Hepatocyte (in vitro differentiated cells): ENCODE measurements at regions not wholly inside any gene's neighbourhood (a gene's known extent, or its start where the extent isn't known, plus 50 kb on each side); places are given as distances from the start of the nearest gene placed in this dataset.

Experiments used
- EZH2 ChIP-seq: fragments of 200-600 bp; sonication (generic); IDR thresholded peaks from 2 replicates; pipeline ENCODE4 v1.6.1; 2016; ENCODE audit warnings: antibody characterized with exemption, mild to moderate bottlenecking, borderline replicate concordance
- EZH2phosphoT487 ChIP-seq: fragments of 200-600 bp; sonication (generic); IDR thresholded peaks from one replicate; pipeline ENCODE4 v1.6.1; 2018; ENCODE audit warnings: antibody characterized with exemption, mild to moderate bottlenecking, low read depth, moderate library complexity; ENCODE audit not compliant: unreplicated experiment, severe bottlenecking
- TF ChIP-seq, protein P1 (sequence below): fragments of 200-600 bp; sonication (generic); IDR thresholded peaks from 2 replicates; pipeline ENCODE4 v1.5.1; 2016; ENCODE audit warnings: antibody characterized with exemption, mild to moderate bottlenecking; ENCODE audit not compliant: poor library complexity

DNA sequence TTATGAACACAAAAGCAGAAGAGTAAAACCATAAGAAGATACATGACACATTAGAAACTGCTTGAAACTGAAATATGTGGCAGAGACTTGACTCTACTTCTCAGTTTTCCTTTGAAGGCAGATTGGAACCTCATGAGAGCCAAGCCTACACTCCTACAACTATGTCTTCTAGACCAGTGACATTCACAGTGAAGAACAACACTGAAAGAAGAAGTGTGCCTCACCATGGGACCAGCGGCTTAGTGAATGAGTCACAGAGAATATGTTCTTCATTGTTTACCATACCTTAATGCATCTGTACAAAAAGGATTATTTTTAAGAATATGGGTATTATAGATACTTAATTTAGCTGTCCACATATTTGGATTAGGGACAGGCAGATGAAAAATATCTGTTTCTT lies 248.3 kb downstream of the CDC14C start:
- TF ChIP-seq EZH2 (no peak), EZH2phosphoT487 (no peak)
- TF ChIP-seq, protein P1, sequence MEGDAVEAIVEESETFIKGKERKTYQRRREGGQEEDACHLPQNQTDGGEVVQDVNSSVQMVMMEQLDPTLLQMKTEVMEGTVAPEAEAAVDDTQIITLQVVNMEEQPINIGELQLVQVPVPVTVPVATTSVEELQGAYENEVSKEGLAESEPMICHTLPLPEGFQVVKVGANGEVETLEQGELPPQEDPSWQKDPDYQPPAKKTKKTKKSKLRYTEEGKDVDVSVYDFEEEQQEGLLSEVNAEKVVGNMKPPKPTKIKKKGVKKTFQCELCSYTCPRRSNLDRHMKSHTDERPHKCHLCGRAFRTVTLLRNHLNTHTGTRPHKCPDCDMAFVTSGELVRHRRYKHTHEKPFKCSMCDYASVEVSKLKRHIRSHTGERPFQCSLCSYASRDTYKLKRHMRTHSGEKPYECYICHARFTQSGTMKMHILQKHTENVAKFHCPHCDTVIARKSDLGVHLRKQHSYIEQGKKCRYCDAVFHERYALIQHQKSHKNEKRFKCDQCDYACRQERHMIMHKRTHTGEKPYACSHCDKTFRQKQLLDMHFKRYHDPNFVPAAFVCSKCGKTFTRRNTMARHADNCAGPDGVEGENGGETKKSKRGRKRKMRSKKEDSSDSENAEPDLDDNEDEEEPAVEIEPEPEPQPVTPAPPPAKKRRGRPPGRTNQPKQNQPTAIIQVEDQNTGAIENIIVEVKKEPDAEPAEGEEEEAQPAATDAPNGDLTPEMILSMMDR: no peak
